GM19467 (cell line): ENCODE measurements at regions not wholly inside any gene's neighbourhood (a gene's known extent, or its start where the extent isn't known, plus 50 kb on each side); places are given as distances from the start of the nearest gene placed in this dataset.
"Not testable (repeated sequence)": the region's sequence is repeated elsewhere in the genome, so short reads cannot be mapped to it uniquely, and the experiment has no call there.

Experiments
- ATAC-seq: cut with Tn5 transposase; IDR thresholded peaks from one replicate; pipeline ENCODE4 v1.9.1; 2021; ENCODE audit warnings: mild to moderate bottlenecking, moderate library complexity; ENCODE audit not compliant: unreplicated experiment

- ATAC-seq = no peak
Observed at GRCh38 chr5:72760259-72760658, 56.2 kb upstream of the TNPO1 start.

DNA sequence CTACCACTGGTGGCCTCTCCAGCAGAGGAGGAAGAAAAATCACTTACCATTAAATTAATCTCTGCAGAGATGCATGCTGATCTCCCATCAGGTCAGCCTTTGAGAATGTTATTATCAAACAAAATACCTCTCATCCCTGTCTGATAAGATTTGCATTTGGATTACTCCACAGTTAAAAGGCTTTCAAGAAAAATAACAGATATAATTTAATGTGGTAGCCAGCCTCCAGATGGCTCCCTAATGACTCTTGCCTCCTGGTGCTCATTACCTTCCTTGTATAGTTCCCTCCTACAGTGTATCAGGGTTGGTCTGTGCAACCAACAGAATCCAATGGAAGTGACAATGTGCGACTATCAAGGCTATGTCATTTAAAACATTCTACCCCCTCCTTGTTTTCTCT lies 63.6 kb upstream of the TNPO1 start:
- ATAC-seq = no peak

- ATAC-seq = no peak
Observed at GRCh38 chr5:72749362-72749997, 67.0 kb upstream of the TNPO1 start.

GRCh38 chr5:72747826-72748225 lies 68.6 kb upstream of the TNPO1 start:
- no peak for ATAC-seq

- ATAC-seq = no peak
Observed at GRCh38 chr5:72746736-72747135, 69.7 kb upstream of the TNPO1 start.

GRCh38 chr5:72744136-72744535 lies 72.3 kb upstream of the TNPO1 start:
- no peak for ATAC-seq

DNA sequence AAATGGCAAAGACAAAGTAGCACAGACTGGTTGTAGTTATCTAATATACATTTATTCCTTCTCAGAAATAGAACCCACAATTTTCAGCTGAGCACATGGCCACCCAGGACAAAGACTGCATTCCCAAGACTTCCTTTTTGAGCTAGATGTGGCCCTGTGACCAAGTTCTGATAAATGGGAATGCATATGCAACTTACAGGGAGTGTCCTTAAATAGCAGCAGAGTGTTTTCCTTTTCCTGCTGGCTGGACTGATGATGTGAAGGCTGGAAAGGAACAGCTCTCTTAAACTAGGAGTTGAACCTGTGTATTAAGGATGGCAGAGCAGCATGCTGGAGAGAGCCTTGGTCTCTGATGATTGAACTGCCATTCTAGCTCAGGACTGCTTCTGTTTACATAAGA lies 74.7 kb upstream of the TNPO1 start:
- ATAC-seq = no peak

- no peak for ATAC-seq
Observed at GRCh38 chr5:72733810-72734209, 82.7 kb upstream of the TNPO1 start.

GRCh38 chr5:72723581-72723980 lies 92.9 kb upstream of the TNPO1 start:
- ATAC-seq = no peak

DNA sequence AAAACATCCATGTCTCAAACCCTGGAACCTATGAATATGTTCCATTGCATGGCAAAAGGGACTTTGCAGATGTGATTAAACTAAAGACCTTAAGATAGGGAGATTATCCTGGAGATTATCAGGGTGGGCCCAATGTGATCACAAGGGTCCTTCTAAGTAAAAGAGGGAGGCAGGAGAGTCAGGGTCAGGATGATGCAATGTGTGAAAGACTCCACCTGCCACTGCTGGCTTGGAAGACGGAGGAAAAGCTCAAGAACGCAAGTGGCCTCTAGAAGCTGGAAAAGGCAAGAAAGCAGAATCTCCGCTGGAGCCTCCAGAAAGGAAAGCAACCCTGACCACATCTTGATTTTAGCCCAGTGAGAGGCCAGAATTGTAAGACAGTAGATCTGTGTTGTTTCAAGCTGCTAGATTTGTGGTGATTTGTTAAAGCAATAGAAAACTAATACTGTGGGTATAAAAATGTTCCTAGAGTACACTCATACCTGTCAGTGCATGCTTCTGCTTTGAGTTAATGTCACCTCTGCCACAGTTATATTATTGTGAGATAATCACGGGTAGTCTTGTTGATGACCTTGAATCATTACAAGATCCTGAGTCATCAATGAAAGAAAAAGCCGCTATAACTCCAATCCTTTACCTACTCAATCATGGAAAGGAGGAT lies 93.5 kb upstream of the TNPO1 start:
- no peak for ATAC-seq

DNA sequence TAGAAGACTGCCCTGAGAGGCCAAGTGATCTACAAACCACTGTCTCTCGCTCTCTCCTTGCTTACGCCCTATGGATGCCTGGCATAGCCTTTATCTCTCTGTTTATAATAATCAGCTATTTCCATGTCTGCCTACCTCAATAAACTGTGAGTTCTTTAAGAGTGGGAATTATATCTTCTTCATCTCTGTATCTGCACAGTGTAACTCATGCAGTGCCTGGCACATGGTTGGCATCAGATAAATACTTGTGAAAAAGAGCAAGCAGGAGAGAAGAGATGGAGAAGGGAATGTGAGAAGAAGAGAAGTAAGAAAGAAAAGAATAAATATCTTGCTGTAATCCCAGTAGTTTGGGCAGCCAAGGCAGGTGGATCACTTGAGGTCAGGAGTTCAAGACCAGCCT lies 94.6 kb upstream of the TNPO1 start:
- ATAC-seq = no peak

DNA sequence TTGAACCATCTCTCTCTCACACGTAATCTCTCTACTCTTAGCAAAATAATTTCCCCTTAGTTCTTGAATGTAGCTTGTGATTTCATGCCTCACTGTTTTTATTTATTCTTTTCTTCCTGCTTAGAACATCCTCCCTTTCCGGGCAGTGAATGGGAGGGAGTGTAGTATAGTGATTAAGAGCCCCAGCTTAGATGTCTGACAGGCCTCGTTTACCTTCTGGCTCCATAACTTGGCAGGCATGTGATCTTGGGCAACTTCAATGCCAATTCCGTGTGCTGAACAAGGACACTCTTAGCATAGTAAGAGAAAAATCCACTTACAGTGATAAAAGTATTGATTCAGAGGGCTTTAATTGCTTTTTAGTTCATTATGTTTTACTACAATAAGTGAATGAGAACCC lies 96.3 kb upstream of the TNPO1 start:
- no peak for ATAC-seq

DNA sequence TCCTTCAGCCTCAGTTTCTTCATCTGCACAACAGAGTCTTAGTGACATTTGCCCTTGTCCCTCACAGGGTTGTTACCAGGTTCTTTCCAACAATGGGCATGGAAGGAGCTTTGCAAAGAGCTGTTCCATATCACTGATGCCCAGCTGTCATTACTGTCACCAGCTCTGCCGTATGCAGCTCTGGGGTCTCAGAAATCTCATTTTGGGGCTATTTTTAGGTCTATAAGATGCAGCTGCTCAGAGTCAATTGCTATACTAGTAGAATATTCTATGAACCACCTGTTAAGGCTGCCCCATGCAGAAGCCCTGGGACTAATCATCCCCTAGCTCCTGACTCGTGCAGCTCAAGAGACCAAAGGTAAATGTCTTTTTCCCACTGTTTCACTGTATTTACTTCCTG lies 105.1 kb upstream of the TNPO1 start:
- no peak for ATAC-seq

DNA sequence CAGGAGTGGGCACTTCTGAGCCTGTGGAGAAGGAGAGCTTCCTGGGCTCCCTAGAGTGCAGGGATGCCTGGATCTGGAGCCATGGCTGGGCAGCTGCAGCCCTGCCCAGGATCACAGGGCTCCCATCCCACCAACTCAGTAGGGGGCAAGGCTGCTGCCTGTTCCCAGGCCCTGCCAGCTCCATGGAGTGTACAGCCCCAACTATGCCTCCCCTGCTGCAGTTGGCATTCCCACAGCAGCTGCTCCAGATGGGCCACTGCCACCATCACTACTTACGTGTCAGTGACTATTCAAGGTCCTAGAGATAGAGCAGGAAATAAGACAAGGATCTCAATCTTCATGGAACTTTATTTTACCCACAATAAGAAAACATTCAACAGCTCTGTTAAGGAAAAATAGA lies 107.1 kb upstream of the TNPO1 start:
- no peak for ATAC-seq

- no peak for ATAC-seq
Observed at GRCh38 chr5:72705178-72705577, 111.3 kb upstream of the TNPO1 start.

- ATAC-seq = no peak
Observed at GRCh38 chr5:72703876-72704275, 112.6 kb upstream of the TNPO1 start.

GRCh38 chr5:72702881-72703434 lies 113.5 kb upstream of the TNPO1 start:
- ATAC-seq = no peak

GRCh38 chr5:72702105-72702504 lies 114.4 kb upstream of the TNPO1 start:
- ATAC-seq = not testable (repeated sequence)

DNA sequence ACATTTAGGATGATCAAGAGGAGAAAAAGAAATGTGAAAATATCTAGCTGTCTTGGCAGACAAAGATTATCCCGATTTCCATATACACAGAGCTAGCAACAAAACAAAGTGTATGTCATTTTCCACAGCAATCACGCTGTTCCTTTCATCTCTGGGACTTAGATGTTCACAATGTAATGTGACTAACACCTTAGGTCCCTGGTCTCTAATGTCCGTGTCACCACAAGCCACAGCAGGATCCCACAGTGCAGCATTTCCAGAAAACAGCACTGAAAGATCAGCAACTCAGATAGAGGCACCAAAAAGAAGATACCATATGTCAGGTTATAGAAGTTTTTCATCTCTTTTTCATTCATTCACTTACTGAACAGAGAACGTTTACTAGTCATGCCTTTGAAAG lies 118.0 kb upstream of the TNPO1 start:
- ATAC-seq = no peak

GRCh38 chr5:72697622-72698021 lies 118.8 kb upstream of the TNPO1 start:
- no peak for ATAC-seq

DNA sequence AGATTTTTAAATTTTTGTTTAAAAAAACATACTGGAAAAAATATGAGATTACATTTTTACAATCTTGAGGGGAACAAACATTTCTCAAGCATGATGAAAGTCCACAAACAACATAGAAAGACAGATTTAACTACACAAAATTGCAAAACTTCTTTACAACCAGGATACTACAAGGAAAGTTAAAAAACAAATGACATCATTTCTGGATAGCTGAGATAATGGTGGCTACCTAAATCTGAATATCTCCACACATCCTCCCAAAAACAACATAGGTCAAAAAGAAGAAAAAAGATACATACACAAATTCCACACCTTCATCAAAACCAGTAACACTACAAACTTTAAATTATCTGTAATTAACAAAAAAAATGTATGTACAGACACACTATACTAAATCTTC lies 120.8 kb upstream of the TNPO1 start:
- no peak for ATAC-seq

- ATAC-seq = no peak
Observed at GRCh38 chr5:72694856-72695255, 121.6 kb upstream of the TNPO1 start.
